SJCRH30 (cell line): ENCODE measurements at regions not wholly inside any gene's neighbourhood (a gene's known extent, or its start where the extent isn't known, plus 50 kb on each side); places are given as distances from the start of the nearest gene placed in this dataset.

Source experiments
- DNase-seq, 2 experiments: peaks; one replicate each; pipeline ENCODE4 v3.0.0-alpha.2; 2015 to 2020
- H3K27ac ChIP-seq: fragments of 250-450 bp; sonication (Bioruptor Pico); 2 replicates; pipeline ENCODE4 v1.5.1; 2020; ENCODE audit warnings: mild to moderate bottlenecking, moderate library complexity
- H3K27me3 ChIP-seq: fragments of 250-450 bp; sonication (Bioruptor Pico); 2 replicates; pipeline ENCODE4 v1.5.1; 2020; ENCODE audit warnings: mild to moderate bottlenecking, moderate library complexity
- H3K36me3 ChIP-seq: fragments of 250-450 bp; sonication (Bioruptor Pico); 2 replicates; pipeline ENCODE4 v1.5.1; 2020; ENCODE audit warnings: mild to moderate bottlenecking, moderate library complexity
- H3K4me1 ChIP-seq: fragments of 250-450 bp; sonication (Bioruptor Pico); 2 replicates; pipeline ENCODE4 v1.5.1; 2020; ENCODE audit warnings: mild to moderate bottlenecking, moderate library complexity
- H3K4me3 ChIP-seq: fragments of 250-450 bp; sonication (Bioruptor Pico); 2 replicates; pipeline ENCODE4 v1.5.1; 2020; ENCODE audit warnings: mild to moderate bottlenecking, moderate library complexity
- H3K9me3 ChIP-seq: fragments of 250-450 bp; sonication (Bioruptor Pico); replicated peaks from 2 replicates; pipeline ENCODE4 v1.5.1; 2020; ENCODE audit warnings: mild to moderate bottlenecking, moderate library complexity

- DNase-seq: no peak
- Histone ChIP-seq H3K4me3 (no peak overlapping the region), H3K36me3 (no peaks in the 10 kb centered on the region), H3K4me1 (no peaks in the 10 kb centered on the region), H3K27ac (no peak overlapping the region), H3K27me3 (no peaks in the 10 kb centered on the region), H3K9me3 (no peaks in the 10 kb centered on the region)
These were observed 282.7 kb downstream of the HTR7 start for GRCh38 chr10:90575125-90575524.

GRCh38 chr10:90577569-90577968 is 280.3 kb downstream of the HTR7 start:
- no peak overlapping the region for H3K27ac ChIP-seq
- no peak overlapping the region for H3K4me3 ChIP-seq
- H3K4me1 ChIP-seq: no peaks in the 10 kb centered on the region
- no peaks in the 10 kb centered on the region for H3K36me3 ChIP-seq
- H3K27me3 ChIP-seq: no peaks in the 10 kb centered on the region
- no peak for DNase-seq
- no peaks in the 10 kb centered on the region for H3K9me3 ChIP-seq

GRCh38 chr10:90579602-90580242 is 278.1 kb downstream of the HTR7 start:
- Histone ChIP-seq H3K36me3 (no peaks in the 10 kb centered on the region), H3K27ac (no peak overlapping the region)

GRCh38 chr10:90583416-90583815 is 274.4 kb downstream of the HTR7 start:
- Histone ChIP-seq H3K27ac (no peak overlapping the region), H3K4me1 (peaks cover 3% of the 10 kb centered on the region; the same call in 1 of the 2 replicates), H3K27me3 (no peaks in the 10 kb centered on the region), H3K4me3 (no peak overlapping the region), H3K9me3 (no peaks in the 10 kb centered on the region), H3K36me3 (no peaks in the 10 kb centered on the region)
- DNase-seq: no peak

More at GRCh38 chr10:90579602-90580242, 278.1 kb downstream of the HTR7 start:
- H3K4me1 ChIP-seq: no peaks in the 10 kb centered on the region
- H3K9me3 ChIP-seq: no peaks in the 10 kb centered on the region
- H3K4me3 ChIP-seq: no peak overlapping the region
- H3K27me3 ChIP-seq: no peaks in the 10 kb centered on the region
- peak in 1 of 2 experiments; percentile 5 for DNase-seq

- peak in 1 of 2 experiments; percentile 2 for DNase-seq
- Histone ChIP-seq H3K9me3 (no peaks in the 10 kb centered on the region), H3K4me1 (peaks cover 3% of the 10 kb centered on the region; the same call in 1 of the 2 replicates), H3K27ac (no peak overlapping the region), H3K4me3 (no peak overlapping the region), H3K36me3 (no peaks in the 10 kb centered on the region), H3K27me3 (no peaks in the 10 kb centered on the region)
These were observed 270.8 kb downstream of the HTR7 start for GRCh38 chr10:90587081-90587491.

GRCh38 chr10:90587561-90587960 is 270.3 kb downstream of the HTR7 start:
- Histone ChIP-seq H3K36me3 (no peaks in the 10 kb centered on the region), H3K4me3 (no peak overlapping the region), H3K9me3 (no peaks in the 10 kb centered on the region), H3K4me1 (peaks cover 3% of the 10 kb centered on the region; the same call in 1 of the 2 replicates), H3K27ac (no peak overlapping the region), H3K27me3 (no peaks in the 10 kb centered on the region)
- no peak for DNase-seq

GRCh38 chr10:90588222-90588621 is 269.6 kb downstream of the HTR7 start:
- DNase-seq: no peak
- Histone ChIP-seq H3K36me3 (no peaks in the 10 kb centered on the region), H3K27me3 (no peaks in the 10 kb centered on the region), H3K4me3 (no peak overlapping the region), H3K9me3 (no peaks in the 10 kb centered on the region), H3K4me1 (peaks cover 3% of the 10 kb centered on the region; the same call in 1 of the 2 replicates), H3K27ac (no peak overlapping the region)

- Histone ChIP-seq H3K27ac (no peak overlapping the region), H3K36me3 (no peaks in the 10 kb centered on the region), H3K4me1 (peaks cover 3% of the 10 kb centered on the region; the same call in 1 of the 2 replicates), H3K27me3 (no peaks in the 10 kb centered on the region), H3K9me3 (no peaks in the 10 kb centered on the region), H3K4me3 (no peak overlapping the region)
- no peak for DNase-seq
These were observed 268.0 kb downstream of the HTR7 start for GRCh38 chr10:90589825-90590224.

GRCh38 chr10:90591629-90592028 is 266.2 kb downstream of the HTR7 start:
- DNase-seq: no peak
- no peak overlapping the region for H3K4me3 ChIP-seq

GRCh38 chr10:90592638-90593302 is 265.1 kb downstream of the HTR7 start:
- H3K9me3 ChIP-seq: no peaks in the 10 kb centered on the region
- peak; percentile 58 to 64 for DNase-seq
- no peaks in the 10 kb centered on the region for H3K27me3 ChIP-seq
- H3K4me1 ChIP-seq: no peaks in the 10 kb centered on the region
- H3K27ac ChIP-seq: no peak overlapping the region
- H3K4me3 ChIP-seq: no peak overlapping the region
- H3K36me3 ChIP-seq: no peaks in the 10 kb centered on the region

More at GRCh38 chr10:90591629-90592028, 266.2 kb downstream of the HTR7 start:
- Histone ChIP-seq H3K27me3 (no peaks in the 10 kb centered on the region), H3K36me3 (no peaks in the 10 kb centered on the region), H3K4me1 (peaks cover 3% of the 10 kb centered on the region; the same call in 1 of the 2 replicates), H3K27ac (no peak overlapping the region), H3K9me3 (no peaks in the 10 kb centered on the region)

- no peaks in the 10 kb centered on the region for H3K27me3 ChIP-seq
- H3K9me3 ChIP-seq: no peaks in the 10 kb centered on the region
These were observed 259.3 kb downstream of the HTR7 start for GRCh38 chr10:90598513-90598912.

GRCh38 chr10:90602862-90603610 is 254.8 kb downstream of the HTR7 start:
- H3K9me3 ChIP-seq: no peaks in the 10 kb centered on the region
- no peaks in the 10 kb centered on the region for H3K27me3 ChIP-seq
- no peak overlapping the region for H3K27ac ChIP-seq
- H3K36me3 ChIP-seq: no peaks in the 10 kb centered on the region
- DNase-seq: no peak
- H3K4me1 ChIP-seq: no peaks in the 10 kb centered on the region
- H3K4me3 ChIP-seq: no peak overlapping the region

More at GRCh38 chr10:90598513-90598912, 259.3 kb downstream of the HTR7 start:
- Histone ChIP-seq H3K27ac (no peak overlapping the region), H3K4me1 (no peaks in the 10 kb centered on the region), H3K4me3 (no peak overlapping the region), H3K36me3 (no peaks in the 10 kb centered on the region)
- DNase-seq: no peak

- H3K36me3 ChIP-seq: no peaks in the 10 kb centered on the region
- H3K27me3 ChIP-seq: no peaks in the 10 kb centered on the region
- no peak overlapping the region for H3K4me3 ChIP-seq
- no peak for DNase-seq
- no peak overlapping the region for H3K27ac ChIP-seq
- H3K9me3 ChIP-seq: no peaks in the 10 kb centered on the region
- H3K4me1 ChIP-seq: no peaks in the 10 kb centered on the region
These were observed 253.2 kb downstream of the HTR7 start for GRCh38 chr10:90604636-90605035.

- H3K36me3 ChIP-seq: no peaks in the 10 kb centered on the region
- no peak for DNase-seq
- H3K27me3 ChIP-seq: no peaks in the 10 kb centered on the region
These were observed 252.3 kb downstream of the HTR7 start for GRCh38 chr10:90605506-90605905.

GRCh38 chr10:90612276-90612675 is 245.6 kb downstream of the HTR7 start:
- no peak for DNase-seq
- Histone ChIP-seq H3K4me3 (no peak overlapping the region), H3K27ac (no peak overlapping the region), H3K27me3 (no peaks in the 10 kb centered on the region), H3K36me3 (no peaks in the 10 kb centered on the region), H3K9me3 (no peaks in the 10 kb centered on the region), H3K4me1 (no peaks in the 10 kb centered on the region)

More at GRCh38 chr10:90605506-90605905, 252.3 kb downstream of the HTR7 start:
- Histone ChIP-seq H3K27ac (no peak overlapping the region), H3K9me3 (no peaks in the 10 kb centered on the region), H3K4me1 (no peaks in the 10 kb centered on the region), H3K4me3 (no peak overlapping the region)
